KMS-11 (cell line): ENCODE measurements at regions not wholly inside any gene's neighbourhood (a gene's known extent, or its start where the extent isn't known, plus 50 kb on each side); places are given as distances from the start of the nearest gene placed in this dataset.

Experiments used
- H2AFZ ChIP-seq: fragments of 200-600 bp; sonication (generic); 2 replicates; pipeline ENCODE4 v1.6.1; 2016; ENCODE audit warnings: antibody characterized with exemption, mixed run types, low read depth
- H3K27ac ChIP-seq: fragments of 200-600 bp; sonication (generic); 2 replicates; pipeline ENCODE4 v1.6.1; 2016; ENCODE audit warnings: mild to moderate bottlenecking, mixed run types
- H3K27me3 ChIP-seq: fragments of 200-600 bp; sonication (generic); 2 replicates; pipeline ENCODE4 v1.6.1; 2017; ENCODE audit warnings: mild to moderate bottlenecking, low read depth, mixed run types, moderate library complexity; ENCODE audit not compliant: insufficient read depth
- H3K36me3 ChIP-seq: fragments of 200-600 bp; sonication (generic); 2 replicates; pipeline ENCODE4 v1.6.1; 2017; ENCODE audit warnings: mild to moderate bottlenecking, mixed run types; ENCODE audit not compliant: insufficient read depth
- H3K4me1 ChIP-seq: fragments of 200-600 bp; sonication (generic); 2 replicates; pipeline ENCODE4 v1.6.1; 2016; ENCODE audit warnings: mild to moderate bottlenecking, low read depth, mixed run types; ENCODE audit not compliant: poor library complexity, severe bottlenecking
- H3K4me2 ChIP-seq: fragments of 200-600 bp; sonication (generic); 2 replicates; pipeline ENCODE4 v1.7.0; 2016; ENCODE audit warnings: mild to moderate bottlenecking, mixed run types
- H3K4me3 ChIP-seq: fragments of 200-600 bp; sonication (generic); IDR thresholded peaks from 2 replicates; pipeline ENCODE4 v1.6.1; 2017; ENCODE audit warnings: low read depth, low read length, mixed read lengths; ENCODE audit not compliant: insufficient read depth
- H3K79me2 ChIP-seq: fragments of 200-600 bp; sonication (generic); 2 replicates; pipeline ENCODE4 v1.6.1; 2016; ENCODE audit warnings: low read depth, mixed run types; ENCODE audit not compliant: insufficient read depth
- H3K9ac ChIP-seq: fragments of 200-600 bp; sonication (generic); 2 replicates; pipeline ENCODE4 v1.6.1; 2016; ENCODE audit warnings: mild to moderate bottlenecking, mixed run types
- H4K20me1 ChIP-seq: fragments of 200-600 bp; sonication (generic); 2 replicates; pipeline ENCODE4 v1.6.1; 2016; ENCODE audit warnings: mild to moderate bottlenecking, mixed run types; ENCODE audit not compliant: insufficient read depth
- CTCF ChIP-seq: fragments of 200-600 bp; sonication (generic); conservative IDR thresholded peaks from 2 replicates; pipeline ENCODE4 v1.6.1; 2017; ENCODE audit warnings: low read depth, mild to moderate bottlenecking, antibody characterized with exemption, low read length, moderate library complexity, mixed read lengths

DNA sequence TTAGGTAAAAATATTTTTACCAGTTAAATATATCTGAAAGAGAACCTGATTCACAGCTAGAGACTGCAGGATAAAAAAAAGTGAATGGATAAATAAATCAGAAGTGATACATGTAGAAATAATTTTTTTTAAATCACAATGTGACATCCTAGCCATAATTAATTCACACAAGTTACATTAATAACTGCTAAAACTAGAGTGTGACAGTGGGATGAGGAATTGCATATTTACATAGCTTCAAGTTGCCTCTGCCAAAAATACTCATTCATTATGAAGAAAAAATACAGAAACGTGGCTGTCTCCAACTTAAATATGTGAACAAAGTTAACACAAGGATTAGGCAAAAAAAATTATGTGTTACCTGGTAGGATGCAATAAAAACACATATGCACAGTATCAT, 473.5 kb upstream of the SEMA3A start:
- H3K9ac ChIP-seq: no peak overlapping the region
- no peak overlapping the region for H3K27ac ChIP-seq
- no peak overlapping the region for H3K4me3 ChIP-seq
- H3K4me2 ChIP-seq: no peak overlapping the region
- H3K36me3 ChIP-seq: no peaks in the 10 kb centered on the region
- no peaks in the 10 kb centered on the region for H3K4me1 ChIP-seq
- no peak overlapping the region for H2AFZ ChIP-seq
- H3K79me2 ChIP-seq: no peaks in the 10 kb centered on the region
- H3K27me3 ChIP-seq: no peaks in the 10 kb centered on the region
- TF ChIP-seq CTCF: no peak
- no peaks in the 10 kb centered on the region for H4K20me1 ChIP-seq

DNA sequence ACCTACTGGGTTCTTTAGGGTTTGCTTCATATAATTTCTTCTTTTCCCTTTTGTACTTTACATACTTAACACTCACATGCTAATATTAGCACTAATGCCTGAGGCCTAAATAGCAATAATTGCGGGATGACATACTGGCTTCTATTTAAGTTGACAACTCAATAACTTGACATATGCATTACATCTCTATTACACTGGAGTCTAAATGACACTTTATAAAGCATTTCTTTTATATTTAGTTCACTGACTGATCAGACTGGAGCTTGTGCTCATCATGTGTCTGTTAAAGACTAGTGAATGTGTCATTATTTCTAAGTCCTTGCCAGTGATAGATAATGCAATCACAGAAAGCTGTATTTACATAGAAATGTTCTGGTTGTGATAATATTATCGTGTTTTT, 472.1 kb upstream of the SEMA3A start:
- Histone ChIP-seq H3K4me3 (no peak overlapping the region), H3K36me3 (no peaks in the 10 kb centered on the region), H3K79me2 (no peaks in the 10 kb centered on the region), H3K4me1 (no peaks in the 10 kb centered on the region), H3K4me2 (no peak overlapping the region), H4K20me1 (no peaks in the 10 kb centered on the region), H3K27ac (no peak overlapping the region), H3K9ac (no peak overlapping the region), H2AFZ (no peak overlapping the region), H3K27me3 (no peaks in the 10 kb centered on the region)
- TF ChIP-seq CTCF: no peak

GRCh38 chr7:84665339-84665738, 470.8 kb upstream of the SEMA3A start:
- Histone ChIP-seq H4K20me1 (no peaks in the 10 kb centered on the region), H3K27me3 (no peaks in the 10 kb centered on the region), H3K4me3 (no peak overlapping the region), H3K36me3 (no peaks in the 10 kb centered on the region), H3K27ac (no peak overlapping the region), H3K79me2 (no peaks in the 10 kb centered on the region), H3K9ac (no peak overlapping the region), H3K4me1 (no peaks in the 10 kb centered on the region), H3K4me2 (no peak overlapping the region), H2AFZ (no peak overlapping the region)
- no peak for TF ChIP-seq CTCF

DNA sequence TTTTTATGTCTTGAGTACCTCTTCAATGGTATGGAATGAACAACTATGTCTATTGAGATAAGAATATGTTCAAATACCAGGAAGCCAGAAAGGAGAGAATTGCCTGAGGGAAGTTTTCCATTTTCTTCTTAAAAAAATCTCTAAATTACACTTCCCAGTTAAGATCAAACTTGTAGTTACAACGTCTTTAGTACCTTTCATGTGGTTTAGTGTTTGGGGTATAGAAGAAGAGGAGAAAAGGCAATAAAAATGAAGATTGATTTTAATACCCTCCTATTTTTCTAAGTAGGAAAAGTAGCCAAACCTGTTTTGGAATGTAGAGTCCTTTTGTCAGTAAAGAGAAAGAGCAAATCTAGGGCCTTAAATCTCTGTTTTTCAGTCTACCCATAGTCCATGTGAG, 470.0 kb upstream of the SEMA3A start:
- Histone ChIP-seq H3K4me3 (no peak overlapping the region), H3K36me3 (no peaks in the 10 kb centered on the region), H4K20me1 (no peaks in the 10 kb centered on the region), H3K4me1 (no peaks in the 10 kb centered on the region), H3K4me2 (no peak overlapping the region), H2AFZ (no peak overlapping the region), H3K9ac (no peak overlapping the region), H3K79me2 (no peaks in the 10 kb centered on the region), H3K27me3 (no peaks in the 10 kb centered on the region), H3K27ac (no peak overlapping the region)
- no peak for TF ChIP-seq CTCF

GRCh38 chr7:84663224-84663623, 468.6 kb upstream of the SEMA3A start:
- Histone ChIP-seq H3K79me2 (no peaks in the 10 kb centered on the region), H3K9ac (no peak overlapping the region; the same call in 1 of the 2 replicates), H2AFZ (peak overlapping the region; percentile 53), H3K4me2 (peak overlapping the region; percentile 41), H3K4me3 (no peak overlapping the region), H4K20me1 (no peaks in the 10 kb centered on the region), H3K27ac (no peak overlapping the region), H3K36me3 (no peaks in the 10 kb centered on the region), H3K4me1 (no peaks in the 10 kb centered on the region), H3K27me3 (no peaks in the 10 kb centered on the region)
- TF ChIP-seq CTCF: no peak
